ENCODE measurements at regions not wholly inside any gene's neighbourhood (a gene's known extent, or its start where the extent isn't known, plus 50 kb on each side); places are given as distances from the start of the nearest gene placed in this dataset.

- TF ChIP-seq POLR2AphosphoS5 (IDR thresholded peaks at IDR 0.05): no peak
- TF ChIP-seq CTCF (IDR thresholded peaks at IDR 0.05): no peak
- TF ChIP-seq POLR2A (IDR thresholded peaks at IDR 0.05): no peak
- no peak for TF ChIP-seq EP300 (IDR thresholded peaks at IDR 0.05; ENCODE audit: low read depth)
Observed at GRCh38 chr5:93088592-93089389, 492.2 kb downstream of the NR2F1-AS1 start.
